ENCODE measurements at regions not wholly inside any gene's neighbourhood (a gene's known extent, or its start where the extent isn't known, plus 50 kb on each side); places are given as distances from the start of the nearest gene placed in this dataset.

- H3K4me1 ChIP-seq (ENCODE audit: control insufficient read depth in 5 of 5, insufficient read depth in 5 of 5, low read length in 5 of 5), result peaks cover 0 to 1% (median 0%) of the 10 kb centered on the region in 5 donors
- H3K4me3 ChIP-seq, result no peak overlapping the region
- DNase-seq (no peak), ATAC-seq (ENCODE audit: insufficient read depth, low FRiP score) (no peak)
- peaks cover 0 to 6% (median 0%) of the 10 kb centered on the region in 4 donors for H3K9me3 ChIP-seq (ENCODE audit: control insufficient read depth in 4 of 4, insufficient read depth in 3 of 4, low read length in 3 of 4)
- H3K27ac ChIP-seq (ENCODE audit: low read depth in 1 of 2, low read length in 1 of 2), result no peak overlapping the region
- H3K36me3 ChIP-seq (ENCODE audit: control insufficient read depth in 4 of 4, insufficient read depth in 4 of 4, low read length in 4 of 4), result no peaks in the 10 kb centered on the region
- 51 to 59% methylated on average over 5 of the region's 5 CpGs for WGBS, 2 donors
- TF ChIP-seq, protein P1, sequence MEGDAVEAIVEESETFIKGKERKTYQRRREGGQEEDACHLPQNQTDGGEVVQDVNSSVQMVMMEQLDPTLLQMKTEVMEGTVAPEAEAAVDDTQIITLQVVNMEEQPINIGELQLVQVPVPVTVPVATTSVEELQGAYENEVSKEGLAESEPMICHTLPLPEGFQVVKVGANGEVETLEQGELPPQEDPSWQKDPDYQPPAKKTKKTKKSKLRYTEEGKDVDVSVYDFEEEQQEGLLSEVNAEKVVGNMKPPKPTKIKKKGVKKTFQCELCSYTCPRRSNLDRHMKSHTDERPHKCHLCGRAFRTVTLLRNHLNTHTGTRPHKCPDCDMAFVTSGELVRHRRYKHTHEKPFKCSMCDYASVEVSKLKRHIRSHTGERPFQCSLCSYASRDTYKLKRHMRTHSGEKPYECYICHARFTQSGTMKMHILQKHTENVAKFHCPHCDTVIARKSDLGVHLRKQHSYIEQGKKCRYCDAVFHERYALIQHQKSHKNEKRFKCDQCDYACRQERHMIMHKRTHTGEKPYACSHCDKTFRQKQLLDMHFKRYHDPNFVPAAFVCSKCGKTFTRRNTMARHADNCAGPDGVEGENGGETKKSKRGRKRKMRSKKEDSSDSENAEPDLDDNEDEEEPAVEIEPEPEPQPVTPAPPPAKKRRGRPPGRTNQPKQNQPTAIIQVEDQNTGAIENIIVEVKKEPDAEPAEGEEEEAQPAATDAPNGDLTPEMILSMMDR (IDR thresholded peaks at IDR 0.05; ENCODE audit: control extremely low read depth, extremely low read depth), result no peak
- H3K9ac ChIP-seq (ENCODE audit: insufficient read depth in 1 of 2, low read length in 2 of 2), result no peak overlapping the region
- H3K27me3 ChIP-seq (ENCODE audit: control insufficient read depth in 3 of 3, insufficient read depth in 3 of 3, low read length in 2 of 3), result no peaks in the 10 kb centered on the region
Measured at GRCh38 chr5:144585681-144586080, 415.0 kb downstream of the KCTD16 start.

DNA sequence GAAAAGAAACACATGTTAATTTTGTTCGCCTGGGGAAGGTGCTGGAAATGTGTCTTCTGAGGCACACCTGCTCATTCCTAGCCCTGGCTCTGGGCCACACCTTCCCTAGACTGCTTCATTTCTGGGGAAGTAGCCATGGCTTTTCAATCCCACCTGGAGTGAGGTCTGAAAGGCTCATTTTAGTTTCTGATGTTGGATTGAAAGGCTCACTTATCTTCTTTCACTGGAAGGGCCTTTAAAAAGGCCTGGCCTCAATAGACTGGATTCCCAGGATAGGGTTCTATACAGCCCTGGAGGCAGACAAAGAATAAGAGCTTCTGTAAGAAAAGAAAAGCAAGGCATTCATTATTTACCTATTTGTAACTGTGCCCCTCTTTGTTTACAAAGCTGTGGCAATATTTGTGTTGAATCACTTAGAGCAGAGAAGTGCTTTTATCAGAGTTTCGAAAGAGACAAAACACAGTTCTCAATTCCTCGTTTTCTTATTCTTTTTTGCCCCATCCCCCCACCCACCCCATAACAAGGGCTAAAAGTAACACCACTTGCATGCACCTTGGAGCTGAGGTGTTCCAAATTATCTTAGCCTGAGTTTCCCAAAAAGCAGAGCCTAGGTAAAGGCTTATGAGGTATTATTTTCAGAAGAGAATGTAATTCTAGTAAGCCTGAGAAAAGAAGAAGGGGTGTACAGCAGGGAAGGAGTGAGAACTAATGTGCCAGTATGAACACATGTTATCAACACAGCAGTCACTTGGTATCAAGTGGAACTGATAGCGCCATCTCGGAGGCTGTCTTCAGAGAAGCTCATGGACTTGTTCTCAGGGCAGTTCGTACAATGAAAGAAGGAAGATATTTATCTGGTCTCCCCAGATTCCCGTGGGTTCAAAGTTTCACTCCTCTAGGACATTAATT, 413.1 kb downstream of the KCTD16 start:
- Histone ChIP-seq H3K36me3 (ENCODE audit: control insufficient read depth in 4 of 4, insufficient read depth in 4 of 4, low read length in 4 of 4) (no peaks in the 10 kb centered on the region), H3K27ac (ENCODE audit: low read depth in 1 of 2, low read length in 1 of 2) (no peak overlapping the region), H3K4me3 (no peak overlapping the region), H3K27me3 (ENCODE audit: control insufficient read depth in 3 of 3, insufficient read depth in 3 of 3, low read length in 2 of 3) (no peaks in the 10 kb centered on the region), H3K9me3 (ENCODE audit: control insufficient read depth in 4 of 4, insufficient read depth in 3 of 4, low read length in 3 of 4) (peaks cover 0 to 6% (median 0%) of the 10 kb centered on the region in 4 donors), H3K9ac (ENCODE audit: insufficient read depth in 1 of 2, low read length in 2 of 2) (no peak overlapping the region), H3K4me1 (ENCODE audit: control insufficient read depth in 5 of 5, insufficient read depth in 5 of 5, low read length in 5 of 5) (peaks cover 0 to 1% (median 0%) of the 10 kb centered on the region in 5 donors)
- WGBS, 2 donors, result 70 to 80% methylated on average over 7 of the region's 7 CpGs
- peak in 1 of 3 donors; percentile 3 for DNase-seq
- ATAC-seq (ENCODE audit: insufficient read depth, low FRiP score), result no peak
- TF ChIP-seq, protein P1 (IDR thresholded peaks at IDR 0.05; ENCODE audit: control extremely low read depth, extremely low read depth), result no peak

DNA sequence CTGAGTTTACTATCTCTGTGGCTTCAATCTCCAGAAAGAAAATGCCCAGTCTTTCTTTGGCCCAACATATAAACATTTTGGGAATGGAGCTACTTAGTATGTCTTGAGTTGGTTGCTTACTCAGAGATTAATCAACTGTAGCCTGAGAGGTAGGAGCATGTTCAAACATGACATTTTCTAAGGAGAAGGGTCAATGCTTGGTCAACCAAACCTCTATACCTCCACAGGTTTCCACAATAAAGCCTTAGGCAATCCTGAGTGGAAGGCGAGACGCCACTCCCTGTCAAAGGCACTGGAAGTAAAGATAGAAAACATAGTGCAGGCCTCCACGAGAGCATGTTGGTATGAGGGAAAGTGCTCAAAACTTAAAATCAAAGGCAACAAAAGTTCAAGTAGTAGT, 411.4 kb downstream of the KCTD16 start:
- H3K4me3 ChIP-seq, result no peak overlapping the region
- H3K4me1 ChIP-seq (ENCODE audit: control insufficient read depth in 5 of 5, insufficient read depth in 5 of 5, low read length in 5 of 5), result peaks cover 0 to 1% (median 0%) of the 10 kb centered on the region in 5 donors
- peaks cover 0 to 6% (median 0%) of the 10 kb centered on the region in 4 donors for H3K9me3 ChIP-seq (ENCODE audit: control insufficient read depth in 4 of 4, insufficient read depth in 3 of 4, low read length in 3 of 4)
- 74 to 86% methylated on average over 3 of the region's 3 CpGs for whole genome bisulfite sequencing, 2 donors
- H3K36me3 ChIP-seq (ENCODE audit: control insufficient read depth in 4 of 4, insufficient read depth in 4 of 4, low read length in 4 of 4), result no peaks in the 10 kb centered on the region
- no peak for DNase-seq
- TF ChIP-seq, protein P1 (IDR thresholded peaks at IDR 0.05; ENCODE audit: control extremely low read depth, extremely low read depth), result no peak
- no peak overlapping the region for H3K27ac ChIP-seq (ENCODE audit: low read depth in 1 of 2, low read length in 1 of 2)
- no peaks in the 10 kb centered on the region for H3K27me3 ChIP-seq (ENCODE audit: control insufficient read depth in 3 of 3, insufficient read depth in 3 of 3, low read length in 2 of 3)
- H3K9ac ChIP-seq (ENCODE audit: insufficient read depth in 1 of 2, low read length in 2 of 2), result no peak overlapping the region
- ATAC-seq (ENCODE audit: insufficient read depth, low FRiP score), result no peak

Data from lung (tissue), 11 donors.